Sigmoid colon (tissue), 6 donors: ENCODE measurements at regions not wholly inside any gene's neighbourhood (a gene's known extent, or its start where the extent isn't known, plus 50 kb on each side); places are given as distances from the start of the nearest gene placed in this dataset.
"Not testable (repeated sequence)": the region's sequence is repeated elsewhere in the genome, so short reads cannot be mapped to it uniquely, and the experiment has no call there.

Experiments used
- DNase-seq: peaks from one replicate; pipeline ENCODE4 v3.0.0-alpha.2; 2019
- H3K27ac ChIP-seq, 4 donors: fragments of 200-600 bp; sonication (generic); one replicate each; pipeline ENCODE4 v1.5.1; 2016 to 2019; ENCODE audit warnings: mild to moderate bottlenecking in 1 of 4
- H3K27me3 ChIP-seq, 3 donors: fragments of 200-600 bp; sonication (generic); one replicate each; pipeline ENCODE4 v1.5.1; 2019; ENCODE audit warnings: mild to moderate bottlenecking in 1 of 3
- H3K36me3 ChIP-seq, 4 donors: fragments of 200-600 bp; sonication (generic); one replicate each; pipeline ENCODE4 v1.5.1; 2016 to 2019
- H3K4me1 ChIP-seq, 4 donors: fragments of 200-600 bp; sonication (generic); one replicate each; pipeline ENCODE4 v1.5.1; 2017 to 2019
- H3K4me3 ChIP-seq, 4 donors: fragments of 200-600 bp; sonication (generic); one replicate each; pipeline ENCODE4 v1.5.1; 2017 to 2019; ENCODE audit warnings: mild to moderate bottlenecking in 2 of 4, moderate library complexity in 1 of 4
- H3K9me3 ChIP-seq, 4 donors: fragments of 200-600 bp in 3 of 4; sonication (generic) in 3 of 4; one replicate each; pipeline versions ENCODE4 v1.5.1 to v1.6.1; 2013 to 2019
- EP300 ChIP-seq, 4 donors: sonication (generic); formaldehyde crosslinking; IDR thresholded peaks; one replicate each; pipeline ENCODE4 v1.6.1; 2017; ENCODE audit warnings: antibody characterized with exemption in 4 of 4
- POLR2A ChIP-seq, 2 donors: fragments of 450-650 bp; IDR thresholded peaks; one replicate each; pipeline ENCODE4 v1.6.1; 2016; ENCODE audit warnings: antibody characterized with exemption in 2 of 2, mild to moderate bottlenecking in 2 of 2, moderate library complexity in 2 of 2
- POLR2AphosphoS5 ChIP-seq, 4 donors: sonication (generic); formaldehyde crosslinking; IDR thresholded peaks; one replicate each; pipeline ENCODE4 v1.6.1; 2017; ENCODE audit warnings: antibody characterized with exemption in 4 of 4
- WGBS, 2 donors: extraction: QIAGEN DNeasy Blood & Tissue Kit; methylation state at CpG; one replicate each; pipeline ENCODE4 v1.1.7; 2013; 5-methylcytosine and 5-hydroxymethylcytosine counted together
- intact Hi-C: fragments of 100-400 bp; cut with DNase I; formaldehyde crosslinking; loops from one replicate; pipeline ENCODE4 v1.15.1; 2023
- TF ChIP-seq, protein P1 (sequence below), 4 experiments: fragments of 450-650 bp in 3 of 4; fragments of 200-600 bp in 1 of 4; IDR thresholded peaks; one replicate each; pipeline ENCODE4 v1.5.1; 2016 to 2019; ENCODE audit warnings: antibody characterized with exemption in 4 of 4, mild to moderate bottlenecking in 3 of 4, moderate library complexity in 2 of 4
- donor health status: healthy with polysubstance abuse.
- donor health status: healthy.

GRCh38 chr2:221958224-221958623 lies 340.6 kb downstream of the PAX3 start:
- H3K9me3 ChIP-seq = no peaks in the 10 kb centered on the region
- WGBS, 2 donors = 90% methylated on average over 2 of the region's 2 CpGs
- no peaks in the 10 kb centered on the region for H3K4me1 ChIP-seq
- H3K36me3 ChIP-seq = no peaks in the 10 kb centered on the region
- no peak for DNase-seq
- H3K27ac ChIP-seq = no peak overlapping the region
- intact Hi-C loops = no loop called here
- H3K4me3 ChIP-seq = no peak overlapping the region
- no peaks in the 10 kb centered on the region for H3K27me3 ChIP-seq
- no peak for TF ChIP-seq POLR2AphosphoS5 (IDR thresholded peaks at IDR 0.05)
- TF ChIP-seq, protein P1, sequence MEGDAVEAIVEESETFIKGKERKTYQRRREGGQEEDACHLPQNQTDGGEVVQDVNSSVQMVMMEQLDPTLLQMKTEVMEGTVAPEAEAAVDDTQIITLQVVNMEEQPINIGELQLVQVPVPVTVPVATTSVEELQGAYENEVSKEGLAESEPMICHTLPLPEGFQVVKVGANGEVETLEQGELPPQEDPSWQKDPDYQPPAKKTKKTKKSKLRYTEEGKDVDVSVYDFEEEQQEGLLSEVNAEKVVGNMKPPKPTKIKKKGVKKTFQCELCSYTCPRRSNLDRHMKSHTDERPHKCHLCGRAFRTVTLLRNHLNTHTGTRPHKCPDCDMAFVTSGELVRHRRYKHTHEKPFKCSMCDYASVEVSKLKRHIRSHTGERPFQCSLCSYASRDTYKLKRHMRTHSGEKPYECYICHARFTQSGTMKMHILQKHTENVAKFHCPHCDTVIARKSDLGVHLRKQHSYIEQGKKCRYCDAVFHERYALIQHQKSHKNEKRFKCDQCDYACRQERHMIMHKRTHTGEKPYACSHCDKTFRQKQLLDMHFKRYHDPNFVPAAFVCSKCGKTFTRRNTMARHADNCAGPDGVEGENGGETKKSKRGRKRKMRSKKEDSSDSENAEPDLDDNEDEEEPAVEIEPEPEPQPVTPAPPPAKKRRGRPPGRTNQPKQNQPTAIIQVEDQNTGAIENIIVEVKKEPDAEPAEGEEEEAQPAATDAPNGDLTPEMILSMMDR (IDR thresholded peaks at IDR 0.05) = peak in 1 of 4 experiments; percentile 18

DNA sequence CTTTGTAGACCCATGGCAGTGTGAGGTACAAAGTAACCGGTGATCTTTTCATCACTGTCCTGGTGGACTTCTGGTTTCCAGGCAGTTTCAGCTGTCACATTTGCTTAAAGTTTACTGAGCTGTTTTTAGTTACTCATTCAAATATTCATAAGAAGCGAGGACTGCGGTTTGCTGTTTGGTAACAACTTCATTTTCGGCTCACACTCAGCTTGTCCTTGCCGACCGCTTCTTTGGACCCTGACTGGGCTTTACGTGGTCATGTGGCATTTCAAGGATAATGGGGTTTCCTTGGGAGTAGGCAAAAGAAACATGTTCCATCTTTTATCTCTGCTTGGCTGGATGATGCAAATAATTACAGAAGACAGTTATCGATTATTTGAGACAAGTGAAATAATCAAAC lies 350.7 kb downstream of the PAX3 start:
- peaks cover 0 to 39% (median 27%) of the 10 kb centered on the region in 4 donors for H3K4me1 ChIP-seq
- no peaks in the 10 kb centered on the region for H3K9me3 ChIP-seq
- no peak for DNase-seq
- intact Hi-C loops = loop anchor here (10.0 kb wide), 1 partner anchor 1107 kb away; the partner anchor contains the start of gene KCNE4
- no peaks in the 10 kb centered on the region for H3K36me3 ChIP-seq
- no peak for TF ChIP-seq EP300 (IDR thresholded peaks at IDR 0.05)
- TF ChIP-seq POLR2A (IDR thresholded peaks at IDR 0.05) = no peak
- TF ChIP-seq, protein P1 (IDR thresholded peaks at IDR 0.05) = no peak
- TF ChIP-seq POLR2AphosphoS5 (IDR thresholded peaks at IDR 0.05) = no peak
- no peaks in the 10 kb centered on the region for H3K27me3 ChIP-seq
- H3K4me3 ChIP-seq = no peak overlapping the region
- 72 to 91% methylated on average over 8 of the region's 8 CpGs for WGBS, 2 donors
- no peak overlapping the region for H3K27ac ChIP-seq

- H3K4me3 ChIP-seq, DNase-seq, H3K27me3 ChIP-seq, H3K9me3 ChIP-seq, H3K36me3 ChIP-seq: not testable (repeated sequence)
- intact Hi-C loops = loop anchor here (5.0 to 10.0 kb wide), 4 partner anchors 112 to 1110 kb away; partner anchors contain the start of gene KCNE4
- H3K27ac ChIP-seq = peak overlapping the region in 3 of 4 donors; percentile 75 to 80 (median 75)
- 94 to 95% methylated on average over 3 of the region's 3 CpGs for WGBS, 2 donors
- H3K4me1 ChIP-seq = peaks cover 0 to 54% (median 45%) of the 10 kb centered on the region in 4 donors
Measured at GRCh38 chr2:221944452-221944851, 354.3 kb downstream of the PAX3 start.

GRCh38 chr2:221943076-221943810 lies 355.6 kb downstream of the PAX3 start:
- DNase-seq = peak; percentile 94
- TF ChIP-seq EP300 (IDR thresholded peaks at IDR 0.05) (peak; percentile 69 to 96 (median 91)), POLR2AphosphoS5 (IDR thresholded peaks at IDR 0.05) (peak; percentile 77 to 94 (median 84)), POLR2A (IDR thresholded peaks at IDR 0.05) (no peak)
- TF ChIP-seq, protein P1 (IDR thresholded peaks at IDR 0.05) = no peak
- Histone ChIP-seq H3K36me3 (no peaks in the 10 kb centered on the region), H3K27ac (peak overlapping the region; percentile 75 to 80 (median 75)), H3K9me3 (no peaks in the 10 kb centered on the region), H3K4me3 (no peak overlapping the region), H3K4me1 (peaks cover 0 to 43% (median 38%) of the 10 kb centered on the region in 4 donors), H3K27me3 (no peaks in the 10 kb centered on the region)
- WGBS, 2 donors = 46 to 64% methylated on average over 2 of the region's 2 CpGs
- intact Hi-C loops = loop anchor here (5.0 to 10.0 kb wide), 4 partner anchors 111 to 1112 kb away; partner anchors contain the start of gene KCNE4

- H3K36me3 ChIP-seq = no peaks in the 10 kb centered on the region
- WGBS, 2 donors = 77 to 83% methylated on average over 6 of the region's 6 CpGs
- H3K4me1 ChIP-seq = no peaks in the 10 kb centered on the region
- H3K27ac ChIP-seq = no peak overlapping the region
- intact Hi-C loops = no loop called here
- H3K9me3 ChIP-seq = no peaks in the 10 kb centered on the region
- no peak overlapping the region for H3K4me3 ChIP-seq
- no peak for TF ChIP-seq EP300 (IDR thresholded peaks at IDR 0.05)
- TF ChIP-seq POLR2A (IDR thresholded peaks at IDR 0.05) = no peak
- TF ChIP-seq, protein P1 (IDR thresholded peaks at IDR 0.05) = no peak
- TF ChIP-seq POLR2AphosphoS5 (IDR thresholded peaks at IDR 0.05) = no peak
- no peak for DNase-seq
- H3K27me3 ChIP-seq = no peaks in the 10 kb centered on the region
Measured at GRCh38 chr2:221931251-221931991, 359.3 kb upstream of the EPHA4 start.
